ENCODE measurements at regions not wholly inside any gene's neighbourhood (a gene's known extent, or its start where the extent isn't known, plus 50 kb on each side); places are given as distances from the start of the nearest gene placed in this dataset.

DNA sequence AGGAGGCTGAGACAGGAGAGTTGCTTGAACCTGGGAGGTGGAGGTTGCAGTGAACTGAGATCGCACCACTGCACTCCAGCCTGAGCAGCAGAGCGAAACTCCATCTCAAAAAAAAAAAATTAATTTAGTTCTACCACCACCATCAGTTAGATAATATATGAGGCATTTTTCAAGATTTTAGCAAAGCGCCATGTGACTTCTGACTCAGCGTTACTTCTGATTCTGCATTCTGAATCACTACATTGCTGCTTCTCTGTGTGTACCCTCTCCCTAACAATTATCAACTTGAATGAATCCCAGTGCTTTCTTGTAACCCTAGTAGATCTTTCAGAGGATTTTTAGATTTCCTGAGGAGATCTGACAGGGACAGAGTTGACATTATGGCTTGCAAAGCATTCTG is 176.8 kb upstream of the SORCS1 start:
- TF ChIP-seq ELF4 (IDR thresholded peaks at IDR 0.05) (no peak), LEF1 (IDR thresholded peaks at IDR 0.05; ENCODE audit: borderline replicate concordance) (no peak), FOXM1 (IDR thresholded peaks at IDR 0.05; ENCODE audit: borderline replicate concordance) (no peak), HDGF (IDR thresholded peaks at IDR 0.05; ENCODE audit: borderline replicate concordance) (no peak), L3MBTL2 (conservative IDR thresholded peaks at IDR 0.05) (no peak), FOXK2 (IDR thresholded peaks at IDR 0.05) (no peak), ZNF384 (IDR thresholded peaks at IDR 0.05) (no peak)
- TF ChIP-seq, protein P1, sequence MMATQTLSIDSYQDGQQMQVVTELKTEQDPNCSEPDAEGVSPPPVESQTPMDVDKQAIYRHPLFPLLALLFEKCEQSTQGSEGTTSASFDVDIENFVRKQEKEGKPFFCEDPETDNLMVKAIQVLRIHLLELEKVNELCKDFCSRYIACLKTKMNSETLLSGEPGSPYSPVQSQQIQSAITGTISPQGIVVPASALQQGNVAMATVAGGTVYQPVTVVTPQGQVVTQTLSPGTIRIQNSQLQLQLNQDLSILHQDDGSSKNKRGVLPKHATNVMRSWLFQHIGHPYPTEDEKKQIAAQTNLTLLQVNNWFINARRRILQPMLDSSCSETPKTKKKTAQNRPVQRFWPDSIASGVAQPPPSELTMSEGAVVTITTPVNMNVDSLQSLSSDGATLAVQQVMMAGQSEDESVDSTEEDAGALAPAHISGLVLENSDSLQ (IDR thresholded peaks at IDR 0.05): no peak

Data from HEK293T (cell line).